ENCODE measurements at regions not wholly inside any gene's neighbourhood (a gene's known extent, or its start where the extent isn't known, plus 50 kb on each side); places are given as distances from the start of the nearest gene placed in this dataset.

DNA sequence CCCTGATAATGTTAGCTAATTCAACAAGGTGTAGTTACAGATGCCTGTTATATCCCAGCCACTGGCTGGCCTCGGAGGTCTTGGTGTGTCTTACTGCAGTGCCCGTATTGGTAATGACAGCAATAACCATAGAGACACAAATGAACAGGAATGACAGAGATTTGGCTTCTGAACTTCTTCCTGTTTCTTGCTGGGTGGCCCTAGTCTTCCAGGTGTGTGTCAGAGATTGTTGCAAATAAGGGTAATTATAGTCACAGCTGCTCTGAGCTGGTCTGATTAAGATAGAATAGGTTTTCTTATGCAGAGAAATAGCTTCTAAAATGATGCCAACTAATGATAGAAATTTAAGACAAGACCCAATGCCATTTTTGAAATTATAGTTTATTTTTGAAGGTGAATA lies 64.1 kb upstream of the MAD2L1 start:
- H3K9me3 Mint-ChIP-seq = no peaks in the 10 kb centered on the region
- no peaks in the 10 kb centered on the region for H3K36me3 Mint-ChIP-seq (ENCODE audit: low read depth)
- no peak overlapping the region for H3K4me3 Mint-ChIP-seq
- no peak overlapping the region for H3K27ac Mint-ChIP-seq
- no peak for DNase-seq
- no peaks in the 10 kb centered on the region for H3K4me1 Mint-ChIP-seq
- TF ChIP-seq, protein P1, sequence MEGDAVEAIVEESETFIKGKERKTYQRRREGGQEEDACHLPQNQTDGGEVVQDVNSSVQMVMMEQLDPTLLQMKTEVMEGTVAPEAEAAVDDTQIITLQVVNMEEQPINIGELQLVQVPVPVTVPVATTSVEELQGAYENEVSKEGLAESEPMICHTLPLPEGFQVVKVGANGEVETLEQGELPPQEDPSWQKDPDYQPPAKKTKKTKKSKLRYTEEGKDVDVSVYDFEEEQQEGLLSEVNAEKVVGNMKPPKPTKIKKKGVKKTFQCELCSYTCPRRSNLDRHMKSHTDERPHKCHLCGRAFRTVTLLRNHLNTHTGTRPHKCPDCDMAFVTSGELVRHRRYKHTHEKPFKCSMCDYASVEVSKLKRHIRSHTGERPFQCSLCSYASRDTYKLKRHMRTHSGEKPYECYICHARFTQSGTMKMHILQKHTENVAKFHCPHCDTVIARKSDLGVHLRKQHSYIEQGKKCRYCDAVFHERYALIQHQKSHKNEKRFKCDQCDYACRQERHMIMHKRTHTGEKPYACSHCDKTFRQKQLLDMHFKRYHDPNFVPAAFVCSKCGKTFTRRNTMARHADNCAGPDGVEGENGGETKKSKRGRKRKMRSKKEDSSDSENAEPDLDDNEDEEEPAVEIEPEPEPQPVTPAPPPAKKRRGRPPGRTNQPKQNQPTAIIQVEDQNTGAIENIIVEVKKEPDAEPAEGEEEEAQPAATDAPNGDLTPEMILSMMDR (IDR thresholded peaks at IDR 0.05) = no peak
- no peaks in the 10 kb centered on the region for H3K27me3 Mint-ChIP-seq (ENCODE audit: low read depth, poor library complexity)
